Kasumi-1 (cell line): ENCODE measurements at regions not wholly inside any gene's neighbourhood (a gene's known extent, or its start where the extent isn't known, plus 50 kb on each side); places are given as distances from the start of the nearest gene placed in this dataset.
"Not testable (repeated sequence)": the region's sequence is repeated elsewhere in the genome, so short reads cannot be mapped to it uniquely, and the experiment has no call there.

Experiments used
- DNase-seq, 2 experiments: peaks; one replicate each; lab custom pipeline; 2025; lab: John Stamatoyannopoulos, UW

- no peak for DNase-seq
Observed at GRCh38 chr12:47373554-47374150, 293.9 kb upstream of the AMIGO2 start.

GRCh38 chr12:47370421-47370820 lies 290.7 kb upstream of the AMIGO2 start:
- no peak for DNase-seq

- DNase-seq, result no peak
Observed at GRCh38 chr12:47369085-47369484, 289.3 kb upstream of the AMIGO2 start.

GRCh38 chr12:47367912-47368537 lies 288.3 kb upstream of the AMIGO2 start:
- no peak for DNase-seq

GRCh38 chr12:47366579-47366978 lies 286.8 kb upstream of the AMIGO2 start:
- DNase-seq, result no peak

GRCh38 chr12:47366157-47366556 lies 286.4 kb upstream of the AMIGO2 start:
- no peak for DNase-seq

- not testable (repeated sequence) for DNase-seq
Observed at GRCh38 chr12:47365443-47366076, 285.8 kb upstream of the AMIGO2 start.

- no peak for DNase-seq
Observed at GRCh38 chr12:47364261-47364660, 284.5 kb upstream of the AMIGO2 start.

GRCh38 chr12:47362126-47362705 lies 282.5 kb upstream of the AMIGO2 start:
- no peak for DNase-seq

- DNase-seq, result peak; percentile 49 to 50
Observed at GRCh38 chr12:47361389-47362021, 281.7 kb upstream of the AMIGO2 start.

- DNase-seq, result peak; percentile 84
Observed at GRCh38 chr12:47360771-47361388, 281.1 kb upstream of the AMIGO2 start.

GRCh38 chr12:47360093-47360480 lies 280.3 kb upstream of the AMIGO2 start:
- DNase-seq, result peak in 1 of 2 experiments; percentile 29

GRCh38 chr12:47359310-47360092 lies 279.7 kb upstream of the AMIGO2 start:
- no peak for DNase-seq

GRCh38 chr12:47357006-47357405 lies 277.2 kb upstream of the AMIGO2 start:
- not testable (repeated sequence) for DNase-seq

GRCh38 chr12:47356129-47356700 lies 276.5 kb upstream of the AMIGO2 start:
- peak; percentile 69 to 71 for DNase-seq

GRCh38 chr12:47353508-47353907 lies 273.7 kb upstream of the AMIGO2 start:
- no peak for DNase-seq

- no peak for DNase-seq
Observed at GRCh38 chr12:47352067-47352466, 272.3 kb upstream of the AMIGO2 start.

- no peak for DNase-seq
Observed at GRCh38 chr12:47351526-47351925, 271.8 kb upstream of the AMIGO2 start.

GRCh38 chr12:47350062-47350408 lies 270.3 kb upstream of the AMIGO2 start:
- no peak for DNase-seq

GRCh38 chr12:47349137-47350061 lies 269.6 kb upstream of the AMIGO2 start:
- DNase-seq, result peak in 1 of 2 experiments; percentile 12
